Spleen (tissue), 11 donors: ENCODE measurements at regions not wholly inside any gene's neighbourhood (a gene's known extent, or its start where the extent isn't known, plus 50 kb on each side); places are given as distances from the start of the nearest gene placed in this dataset.

Experiments used
- DNase-seq: peaks from one replicate; pipeline ENCODE4 v3.0.0-alpha.2; 2020
- H3K27ac ChIP-seq, 8 donors: fragments of 200-600 bp; sonication (generic) in 7 of 8; 1 replicate in 4 of 8; 2 replicates in 4 of 8; pipeline versions ENCODE4 v1.5.0 to v1.8.0; 2016 to 2021; ENCODE audit warnings: inconsistent platforms in 4 of 8, mild to moderate bottlenecking in 4 of 8, moderate library complexity in 1 of 8
- H3K27me3 ChIP-seq, 7 donors: fragments of 200-600 bp; sonication (generic) in 6 of 7; replicated peaks in 1 of 7; 1 replicate in 4 of 7; 2 replicates in 3 of 7; pipeline versions ENCODE4 v1.5.0 to v1.8.0; 2016 to 2021; ENCODE audit warnings: inconsistent platforms in 3 of 7, mild to moderate bottlenecking in 1 of 7
- H3K36me3 ChIP-seq, 6 donors: fragments of 200-600 bp; sonication (generic) in 5 of 6; 1 replicate in 4 of 6; 2 replicates in 2 of 6; pipeline versions ENCODE4 v1.5.0 to v1.8.0; 2016 to 2021; ENCODE audit warnings: inconsistent platforms in 2 of 6
- H3K4me1 ChIP-seq, 6 donors: fragments of 200-600 bp; sonication (generic) in 5 of 6; 1 replicate in 3 of 6; 2 replicates in 3 of 6; pipeline versions ENCODE4 v1.5.0 to v1.8.0; 2016 to 2021; ENCODE audit warnings: inconsistent platforms in 3 of 6
- H3K4me3 ChIP-seq, 8 donors: fragments of 200-600 bp; sonication (generic) in 7 of 8; 1 replicate in 4 of 8; 2 replicates in 4 of 8; pipeline versions ENCODE4 v1.5.0 to v1.8.0; 2016 to 2021; ENCODE audit warnings: inconsistent platforms in 4 of 8, mild to moderate bottlenecking in 4 of 8, moderate library complexity in 2 of 8
- H3K9me3 ChIP-seq, 8 donors: fragments of 200-600 bp; sonication (generic) in 7 of 8; 1 replicate in 4 of 8; 2 replicates in 4 of 8; pipeline versions ENCODE4 v1.5.0 to v1.8.0; 2016 to 2021; ENCODE audit warnings: inconsistent platforms in 4 of 8
- CTCF ChIP-seq, 11 experiments: fragments of 200-600 bp in 7 of 11; fragments of 450-650 bp in 4 of 11; sonication (generic) in 4 of 11; IDR thresholded peaks in 8 of 11; conservative IDR thresholded peaks in 3 of 11; 1 replicate in 7 of 11; 2 replicates in 4 of 11; pipeline versions ENCODE4 v1.4.0 to v1.8.0; 2016 to 2021; ENCODE audit warnings: antibody characterized with exemption in 11 of 11, inconsistent platforms in 4 of 11, mild to moderate bottlenecking in 1 of 11
- POLR2A ChIP-seq, 3 donors: fragments of 450-650 bp; IDR thresholded peaks; one replicate each; pipeline ENCODE4 v1.5.1; 2017; ENCODE audit warnings: antibody characterized with exemption in 3 of 3, mild to moderate bottlenecking in 1 of 3
- POLR2AphosphoS5 ChIP-seq, 3 donors: sonication (generic); formaldehyde crosslinking; IDR thresholded peaks; one replicate each; pipeline ENCODE4 v1.5.1; 2017; ENCODE audit warnings: antibody characterized with exemption in 3 of 3
- WGBS, 5 donors: extraction: QIAGEN DNeasy Blood & Tissue Kit in 3 of 5; methylation state at CpG; one replicate each; pipeline versions ENCODE4 v1.1.5 to v1.1.7; 2013 to 2018; 5-methylcytosine and 5-hydroxymethylcytosine counted together
- intact Hi-C: fragments of 100-400 bp; cut with DNase I; formaldehyde crosslinking; loops from one replicate; pipeline ENCODE4 v1.15.0; 2023; ENCODE audit warnings: low total_unique reads
- donor health status: healthy with polysubstance abuse.
- donor health status: DM: no; HTN: no; CAD: no; lungs with moderate emphysema.
- donor health status: DM: no; HTN: no; CAD: no.
- donor health status: Bipolar disorder and iron deficiency.
- donor health status: healthy.
- donor health status: DM: no; HTN: no; CAD: no.
- donor health status: DM: yes; HTN: yes; CAD: no.

- Histone ChIP-seq H3K4me3 (no peak overlapping the region), H3K36me3 (peaks cover 0 to 34% (median 0%) of the 10 kb centered on the region in 6 donors), H3K27ac (no peak overlapping the region), H3K4me1 (no peaks in the 10 kb centered on the region), H3K27me3 (no peaks in the 10 kb centered on the region), H3K9me3 (peaks cover 4 to 66% (median 61%) of the 10 kb centered on the region in 8 donors)
- WGBS, 5 donors, result 75 to 86% (median 77%) methylated on average over 3 of the region's 3 CpGs
- TF ChIP-seq POLR2A (IDR thresholded peaks at IDR 0.05) (no peak), CTCF (IDR thresholded peaks at IDR 0.05 in 8 of 11, conservative IDR thresholded peaks at IDR 0.05 in 3 of 11) (no peak), POLR2AphosphoS5 (IDR thresholded peaks at IDR 0.05) (no peak)
- DNase-seq, result no peak
- intact Hi-C loops, result no loop called here
Observed at GRCh38 chr7:22647451-22648257, 79.3 kb upstream of the IL6 start.

- H3K36me3 ChIP-seq, result peaks cover 0 to 16% (median 0%) of the 10 kb centered on the region in 6 donors
- H3K9me3 ChIP-seq, result peaks cover 4 to 81% (median 77%) of the 10 kb centered on the region in 8 donors
- intact Hi-C loops, result no loop called here
- DNase-seq, result no peak
- H3K27ac ChIP-seq, result no peak overlapping the region
- TF ChIP-seq POLR2AphosphoS5 (IDR thresholded peaks at IDR 0.05), result no peak
- no peak for TF ChIP-seq POLR2A (IDR thresholded peaks at IDR 0.05)
- no peak for TF ChIP-seq CTCF (IDR thresholded peaks at IDR 0.05 in 8 of 11, conservative IDR thresholded peaks at IDR 0.05 in 3 of 11)
- H3K27me3 ChIP-seq, result no peaks in the 10 kb centered on the region
- no peak overlapping the region for H3K4me3 ChIP-seq
- H3K4me1 ChIP-seq, result no peaks in the 10 kb centered on the region
Observed at GRCh38 chr7:22645418-22646181, 81.4 kb upstream of the IL6 start.

- Histone ChIP-seq H3K4me3 (no peak overlapping the region), H3K27ac (no peak overlapping the region), H3K4me1 (no peaks in the 10 kb centered on the region), H3K36me3 (peaks cover 0 to 4% (median 0%) of the 10 kb centered on the region in 6 donors), H3K9me3 (peaks cover 4 to 66% (median 63%) of the 10 kb centered on the region in 8 donors), H3K27me3 (no peaks in the 10 kb centered on the region)
- intact Hi-C loops, result no loop called here
- no peak for DNase-seq
- TF ChIP-seq POLR2A (IDR thresholded peaks at IDR 0.05), result no peak
- TF ChIP-seq POLR2AphosphoS5 (IDR thresholded peaks at IDR 0.05), result no peak
- TF ChIP-seq CTCF (IDR thresholded peaks at IDR 0.05 in 8 of 11, conservative IDR thresholded peaks at IDR 0.05 in 3 of 11), result no peak
Observed at GRCh38 chr7:22642454-22642853, 84.5 kb upstream of the IL6 start.

GRCh38 chr7:22640269-22640668 is 86.7 kb upstream of the IL6 start:
- Histone ChIP-seq H3K9me3 (peaks cover 0 to 44% (median 41%) of the 10 kb centered on the region in 8 donors), H3K27me3 (no peaks in the 10 kb centered on the region), H3K4me1 (no peaks in the 10 kb centered on the region), H3K4me3 (no peak overlapping the region), H3K36me3 (no peaks in the 10 kb centered on the region), H3K27ac (no peak overlapping the region)
- intact Hi-C loops, result no loop called here
- TF ChIP-seq POLR2A (IDR thresholded peaks at IDR 0.05) (no peak), POLR2AphosphoS5 (IDR thresholded peaks at IDR 0.05) (no peak), CTCF (IDR thresholded peaks at IDR 0.05 in 8 of 11, conservative IDR thresholded peaks at IDR 0.05 in 3 of 11) (no peak)
- 69 to 73% (median 73%) methylated on average over 8 of the region's 8 CpGs for WGBS, 5 donors
- DNase-seq, result no peak
